ENCODE measurements at regions not wholly inside any gene's neighbourhood (a gene's known extent, or its start where the extent isn't known, plus 50 kb on each side); places are given as distances from the start of the nearest gene placed in this dataset.

GRCh38 chr2:76478266-76479035 is 767.7 kb upstream of the GCFC2 start:
- Histone ChIP-seq H3K27me3 (no peaks in the 10 kb centered on the region), H3K4me1 (no peaks in the 10 kb centered on the region), H3K36me3 (replicated peaks in 1 of 2; ENCODE audit: insufficient read depth in 1 of 2, low read depth in 2 of 2) (no peaks in the 10 kb centered on the region), H3K4me3 (no peak overlapping the region), H3K9me3 (no peaks in the 10 kb centered on the region), H3K27ac (no peak overlapping the region)
- 66 to 69% methylated on average over 5 of the region's 5 CpGs for WGBS, 2 donors
- no peak for TF ChIP-seq POLR2A (IDR thresholded peaks at IDR 0.05)
- DNase-seq = no peak
- intact Hi-C loops (cut with DNase I) = no loop called here
- no peak for ATAC-seq

- H3K4me1 ChIP-seq = no peaks in the 10 kb centered on the region
- DNase-seq (no peak), ATAC-seq (no peak)
- H3K4me3 ChIP-seq = no peak overlapping the region
- no peak overlapping the region for H3K27ac ChIP-seq
- intact Hi-C loops (cut with DNase I) = no loop called here
- no peak for TF ChIP-seq POLR2A (IDR thresholded peaks at IDR 0.05)
- no peak for TF ChIP-seq CTCF (IDR thresholded peaks at IDR 0.05)
- H3K9me3 ChIP-seq = no peaks in the 10 kb centered on the region
- WGBS, 2 donors = 76 to 80% methylated on average over 4 of the region's 4 CpGs
- no peaks in the 10 kb centered on the region for H3K36me3 ChIP-seq (replicated peaks in 1 of 2; ENCODE audit: insufficient read depth in 1 of 2, low read depth in 2 of 2)
- H3K27me3 ChIP-seq = no peaks in the 10 kb centered on the region
Measured at GRCh38 chr2:76472946-76473345, 762.2 kb upstream of the GCFC2 start.

- Histone ChIP-seq H3K36me3 (replicated peaks in 1 of 2; ENCODE audit: insufficient read depth in 1 of 2, low read depth in 2 of 2) (no peaks in the 10 kb centered on the region), H3K4me1 (no peaks in the 10 kb centered on the region), H3K27ac (no peak overlapping the region), H3K4me3 (no peak overlapping the region), H3K9me3 (no peaks in the 10 kb centered on the region), H3K27me3 (no peaks in the 10 kb centered on the region)
- 61 to 63% methylated on average over 4 of the region's 4 CpGs for WGBS, 2 donors
- no peak for ATAC-seq
- no peak for DNase-seq
- intact Hi-C loops (cut with DNase I) = no loop called here
- no peak for TF ChIP-seq CTCF (IDR thresholded peaks at IDR 0.05)
- no peak for TF ChIP-seq POLR2A (IDR thresholded peaks at IDR 0.05)
Measured at GRCh38 chr2:76469066-76469465, 758.4 kb upstream of the GCFC2 start.

- Histone ChIP-seq H3K27ac (no peak overlapping the region), H3K9me3 (no peaks in the 10 kb centered on the region), H3K36me3 (replicated peaks in 1 of 2; ENCODE audit: insufficient read depth in 1 of 2, low read depth in 2 of 2) (no peaks in the 10 kb centered on the region), H3K27me3 (no peaks in the 10 kb centered on the region), H3K4me3 (no peak overlapping the region), H3K4me1 (no peaks in the 10 kb centered on the region)
- DNase-seq = no peak
- no peak for TF ChIP-seq POLR2A (IDR thresholded peaks at IDR 0.05)
- no peak for TF ChIP-seq CTCF (IDR thresholded peaks at IDR 0.05)
- intact Hi-C loops (cut with DNase I) = no loop called here
- WGBS, 2 donors = 88% methylated on average over 2 of the region's 2 CpGs
- no peak for ATAC-seq
Measured at GRCh38 chr2:76467326-76467725, 756.6 kb upstream of the GCFC2 start.

GRCh38 chr2:76464310-76464709 is 753.6 kb upstream of the GCFC2 start:
- 29 to 38% methylated on average over 2 of the region's 2 CpGs for WGBS, 2 donors
- no peak for DNase-seq
- Histone ChIP-seq H3K27ac (no peak overlapping the region), H3K4me3 (no peak overlapping the region), H3K4me1 (no peaks in the 10 kb centered on the region), H3K36me3 (replicated peaks in 1 of 2; ENCODE audit: insufficient read depth in 1 of 2, low read depth in 2 of 2) (no peaks in the 10 kb centered on the region), H3K27me3 (no peaks in the 10 kb centered on the region), H3K9me3 (no peaks in the 10 kb centered on the region)
- no peak for ATAC-seq
- no peak for TF ChIP-seq POLR2A (IDR thresholded peaks at IDR 0.05)
- TF ChIP-seq CTCF (IDR thresholded peaks at IDR 0.05) = no peak
- intact Hi-C loops (cut with DNase I) = no loop called here
